ENCODE measurements at regions not wholly inside any gene's neighbourhood (a gene's known extent, or its start where the extent isn't known, plus 50 kb on each side); places are given as distances from the start of the nearest gene placed in this dataset.

DNA sequence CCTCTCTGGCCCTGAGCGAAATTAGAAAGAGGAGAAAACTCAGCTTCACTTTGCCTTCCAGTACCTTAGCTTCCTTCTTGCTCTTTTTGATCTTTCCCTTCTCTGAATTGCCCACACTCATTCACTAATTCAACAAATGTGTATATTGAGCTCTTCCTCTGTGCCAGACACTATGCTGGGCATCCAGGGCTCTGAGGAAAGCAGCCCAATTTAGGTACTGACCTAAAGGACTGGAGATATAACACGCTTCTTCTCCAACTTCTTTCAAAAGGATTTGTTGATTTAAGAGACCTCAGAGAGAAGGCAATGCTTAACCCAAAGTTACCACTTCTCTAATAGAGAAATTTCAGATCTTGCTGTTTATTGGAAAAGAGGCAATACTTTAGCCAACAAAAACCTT is 103.6 kb downstream of the TMPRSS5 start:
- H3K27me3 Mint-ChIP-seq (ENCODE audit: low read depth): peaks cover 46% of the 10 kb centered on the region

DNA sequence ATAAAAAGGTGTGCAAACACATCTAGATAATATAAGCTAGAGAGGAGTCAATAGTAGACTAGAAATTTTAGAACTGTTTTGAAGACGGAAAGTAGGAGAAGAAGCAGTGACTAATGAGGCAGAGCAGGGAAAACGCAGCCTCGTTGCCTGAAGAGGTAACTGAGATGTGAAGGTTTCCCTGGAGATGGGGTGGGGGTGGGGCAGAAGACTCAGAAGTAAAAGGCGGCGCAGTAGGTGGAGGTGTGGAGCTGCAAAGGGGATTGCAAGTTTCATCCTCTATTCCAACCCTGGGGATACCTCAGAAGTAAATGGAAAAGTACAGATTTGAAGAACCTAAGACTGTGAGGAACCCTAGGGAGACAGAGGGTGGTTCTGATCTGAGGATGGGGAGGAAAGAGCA is 109.5 kb downstream of the TMPRSS5 start:
- Mint-ChIP-seq H3K36me3 (ENCODE audit: low read depth) (no peaks in the 10 kb centered on the region), H3K9me3 (peaks cover 15% of the 10 kb centered on the region), H3K4me1 (ENCODE audit: low read depth) (peaks cover 9% of the 10 kb centered on the region), H3K4me3 (no peak overlapping the region), H3K27ac (no peak overlapping the region), H3K27me3 (ENCODE audit: low read depth) (peaks cover 41% of the 10 kb centered on the region)

More for the DNA sequence above, 103.6 kb downstream of the TMPRSS5 start:
- no peak overlapping the region for H3K27ac Mint-ChIP-seq
- no peak overlapping the region for H3K4me3 Mint-ChIP-seq
- no peaks in the 10 kb centered on the region for H3K4me1 Mint-ChIP-seq (ENCODE audit: low read depth)
- peaks cover 17% of the 10 kb centered on the region for H3K9me3 Mint-ChIP-seq
- H3K36me3 Mint-ChIP-seq (ENCODE audit: low read depth): no peaks in the 10 kb centered on the region

DNA sequence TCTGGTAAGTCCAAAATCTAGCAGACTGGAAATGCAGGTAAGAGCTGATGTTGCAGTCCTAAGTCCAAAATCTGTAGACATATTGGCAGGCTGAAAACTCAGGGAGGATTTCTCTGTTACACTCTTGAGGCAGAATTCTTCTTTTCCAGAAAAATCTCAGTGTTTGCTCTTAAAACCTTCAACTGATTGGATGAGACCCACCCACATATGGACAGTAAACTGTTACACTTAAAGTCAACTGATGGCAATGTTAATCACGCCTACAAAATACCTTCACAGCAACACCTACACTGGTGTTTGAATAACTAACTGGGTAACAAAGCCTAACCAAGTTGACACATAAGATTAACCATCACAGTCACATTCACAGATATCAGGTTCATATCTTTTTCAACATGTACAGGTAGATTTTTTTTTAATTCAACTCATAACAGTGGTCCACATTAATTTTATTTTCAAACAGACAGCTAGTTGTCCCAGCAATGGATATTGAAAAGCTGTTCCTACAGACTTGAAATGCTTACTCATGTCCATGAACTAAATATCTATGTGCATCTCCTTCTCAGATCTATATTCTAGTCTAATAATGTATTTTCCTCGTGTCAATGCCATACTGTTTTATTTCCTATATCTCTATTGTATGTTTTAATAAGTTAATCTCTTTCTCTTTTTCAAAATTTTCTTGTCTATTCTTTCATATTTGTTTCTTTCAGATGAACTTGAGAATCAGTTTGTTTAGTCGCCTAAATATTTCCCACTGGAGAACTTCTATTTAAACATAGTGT is 110.1 kb downstream of the TMPRSS5 start:
- H3K27ac Mint-ChIP-seq: no peak overlapping the region
- no peaks in the 10 kb centered on the region for H3K36me3 Mint-ChIP-seq (ENCODE audit: low read depth)
- H3K9me3 Mint-ChIP-seq: peaks cover 15% of the 10 kb centered on the region
- no peak overlapping the region for H3K4me3 Mint-ChIP-seq
- H3K4me1 Mint-ChIP-seq (ENCODE audit: low read depth): peaks cover 12% of the 10 kb centered on the region
- H3K27me3 Mint-ChIP-seq (ENCODE audit: low read depth): peaks cover 39% of the 10 kb centered on the region

DNA sequence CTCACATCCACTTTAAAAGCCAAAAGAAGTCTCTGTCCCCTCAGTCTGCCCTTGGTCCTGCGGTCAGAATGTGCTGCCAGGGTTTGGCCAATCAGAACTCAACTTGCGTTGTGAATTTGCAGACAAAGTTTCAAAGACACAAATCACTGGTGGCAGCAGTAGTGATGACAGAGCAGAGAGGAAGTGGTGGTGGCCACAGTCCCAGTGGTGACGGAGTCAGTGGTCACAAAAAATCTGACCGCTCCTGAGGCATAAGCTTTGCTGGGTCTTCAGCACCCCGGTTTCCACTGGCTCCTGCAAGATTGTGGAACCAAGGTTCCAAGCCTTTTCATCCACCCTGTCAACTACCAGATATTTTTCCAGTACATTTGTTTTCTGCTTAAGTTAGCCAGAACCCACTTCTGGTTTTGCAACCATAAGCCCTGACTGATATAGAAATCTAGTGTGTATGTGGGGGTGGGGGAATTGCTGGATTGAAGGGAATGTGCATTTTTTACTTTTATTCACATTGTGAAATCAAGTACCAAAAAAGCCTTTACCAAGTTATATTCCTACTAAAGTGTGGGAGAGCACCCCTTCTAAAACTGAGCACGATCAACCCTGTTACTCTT is 112.3 kb downstream of the TMPRSS5 start:
- H3K36me3 Mint-ChIP-seq (ENCODE audit: low read depth): no peaks in the 10 kb centered on the region
- peaks cover 15% of the 10 kb centered on the region for H3K9me3 Mint-ChIP-seq
- no peak overlapping the region for H3K4me3 Mint-ChIP-seq
- peak overlapping the region; percentile 39 for H3K27ac Mint-ChIP-seq
- H3K27me3 Mint-ChIP-seq (ENCODE audit: low read depth): peaks cover 25% of the 10 kb centered on the region
- H3K4me1 Mint-ChIP-seq (ENCODE audit: low read depth): peaks cover 27% of the 10 kb centered on the region

DNA sequence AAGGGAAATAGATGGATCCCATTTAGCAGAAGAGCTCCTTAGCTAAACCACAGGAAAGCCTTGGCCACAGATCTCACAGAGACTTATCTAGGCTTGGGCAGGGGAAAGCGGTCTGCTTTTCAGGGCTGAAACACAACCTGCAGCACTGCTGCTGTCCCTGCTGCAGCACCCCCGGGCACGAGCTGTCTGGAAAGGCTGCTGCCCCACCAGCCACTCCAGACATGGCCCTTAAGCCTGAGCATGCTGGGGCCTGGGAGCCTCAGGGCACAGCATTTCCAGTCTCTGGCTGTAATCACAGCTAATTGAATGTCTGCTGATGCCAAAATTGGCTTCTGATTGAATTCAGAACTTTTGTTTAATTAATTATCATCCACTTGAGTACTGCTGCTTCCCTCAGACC is 115.0 kb downstream of the TMPRSS5 start:
- Mint-ChIP-seq H3K36me3 (ENCODE audit: low read depth) (no peaks in the 10 kb centered on the region), H3K27me3 (ENCODE audit: low read depth) (peaks cover 9% of the 10 kb centered on the region), H3K4me1 (ENCODE audit: low read depth) (peaks cover 47% of the 10 kb centered on the region), H3K27ac (no peak overlapping the region), H3K4me3 (no peak overlapping the region), H3K9me3 (peaks cover 9% of the 10 kb centered on the region)

DNA sequence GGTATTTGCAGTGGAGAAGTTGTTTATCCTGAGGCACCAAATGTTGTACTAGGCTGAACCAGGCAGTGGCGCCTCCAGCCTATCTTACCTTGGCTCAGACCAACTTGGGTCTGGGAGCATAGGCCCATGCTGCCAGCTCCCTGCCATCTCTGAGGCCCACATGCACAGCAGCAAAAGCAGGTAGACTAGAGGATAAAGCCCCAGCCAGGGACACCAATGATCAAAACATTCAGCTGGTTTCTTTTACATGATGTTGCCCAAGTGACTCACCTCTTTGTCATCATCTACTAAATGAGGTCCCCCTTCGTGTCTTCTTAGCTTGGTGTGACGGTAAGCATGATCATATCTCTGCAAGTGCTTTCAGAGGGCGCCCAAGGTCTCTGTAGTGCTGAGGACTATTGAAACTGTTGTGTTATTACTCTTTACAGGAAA is 112.1 kb upstream of the DRD2 start:
- peak overlapping the region; percentile 23 for H3K4me3 Mint-ChIP-seq
- H3K27ac Mint-ChIP-seq: peak overlapping the region; percentile 89
- H3K4me1 Mint-ChIP-seq (ENCODE audit: low read depth): peaks cover 38% of the 10 kb centered on the region

DNA sequence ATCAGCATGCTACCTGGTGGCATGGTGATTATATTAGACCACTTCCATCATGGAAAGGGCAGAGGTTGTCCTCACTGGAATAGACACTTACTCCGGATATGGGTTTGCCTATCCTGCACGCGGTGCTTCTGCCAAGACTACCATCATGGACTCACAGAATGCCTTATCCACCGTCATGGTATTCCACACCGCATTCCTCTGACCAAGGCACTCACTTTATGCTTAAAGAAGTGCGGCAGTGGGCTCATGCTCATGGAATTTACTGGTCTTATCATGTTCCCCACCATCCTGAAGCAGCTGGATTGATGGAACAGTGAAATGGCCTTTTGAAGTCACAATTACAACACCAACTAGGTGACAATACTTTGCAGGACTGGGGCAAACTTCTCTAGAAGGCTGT is 109.2 kb upstream of the DRD2 start:
- H3K27ac Mint-ChIP-seq: no peak overlapping the region
- H3K27me3 Mint-ChIP-seq (ENCODE audit: low read depth): no peaks in the 10 kb centered on the region
- H3K9me3 Mint-ChIP-seq: no peaks in the 10 kb centered on the region
- no peak overlapping the region for H3K4me3 Mint-ChIP-seq
- H3K36me3 Mint-ChIP-seq (ENCODE audit: low read depth): no peaks in the 10 kb centered on the region
- H3K4me1 Mint-ChIP-seq (ENCODE audit: low read depth): peaks cover 25% of the 10 kb centered on the region

More for the DNA sequence above, 112.1 kb upstream of the DRD2 start:
- Mint-ChIP-seq H3K36me3 (ENCODE audit: low read depth) (no peaks in the 10 kb centered on the region), H3K27me3 (ENCODE audit: low read depth) (no peaks in the 10 kb centered on the region), H3K9me3 (no peaks in the 10 kb centered on the region)

DNA sequence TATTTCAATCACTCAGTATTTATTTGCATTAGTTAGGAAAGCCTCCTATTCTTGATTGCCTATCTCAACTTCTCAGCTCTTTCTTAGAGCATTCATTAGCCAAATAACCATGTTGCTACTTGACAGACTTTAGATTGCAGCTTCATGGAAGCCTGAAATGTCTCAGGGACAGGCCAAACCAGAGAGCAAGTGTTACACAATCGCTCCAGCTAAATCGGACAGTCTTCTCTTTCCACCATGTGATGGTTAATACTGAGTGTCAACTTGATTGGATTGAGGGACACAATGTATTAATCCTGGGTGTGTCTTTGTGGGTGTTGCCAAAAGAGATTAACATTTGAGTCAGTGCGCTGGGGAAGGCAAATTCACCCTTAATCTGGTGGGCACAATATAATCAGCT is 106.5 kb upstream of the DRD2 start:
- no peaks in the 10 kb centered on the region for H3K9me3 Mint-ChIP-seq
- H3K36me3 Mint-ChIP-seq (ENCODE audit: low read depth): no peaks in the 10 kb centered on the region
- H3K27ac Mint-ChIP-seq: no peak overlapping the region
- no peak overlapping the region for H3K4me3 Mint-ChIP-seq
- H3K4me1 Mint-ChIP-seq (ENCODE audit: low read depth): peaks cover 18% of the 10 kb centered on the region
- H3K27me3 Mint-ChIP-seq (ENCODE audit: low read depth): no peaks in the 10 kb centered on the region

DNA sequence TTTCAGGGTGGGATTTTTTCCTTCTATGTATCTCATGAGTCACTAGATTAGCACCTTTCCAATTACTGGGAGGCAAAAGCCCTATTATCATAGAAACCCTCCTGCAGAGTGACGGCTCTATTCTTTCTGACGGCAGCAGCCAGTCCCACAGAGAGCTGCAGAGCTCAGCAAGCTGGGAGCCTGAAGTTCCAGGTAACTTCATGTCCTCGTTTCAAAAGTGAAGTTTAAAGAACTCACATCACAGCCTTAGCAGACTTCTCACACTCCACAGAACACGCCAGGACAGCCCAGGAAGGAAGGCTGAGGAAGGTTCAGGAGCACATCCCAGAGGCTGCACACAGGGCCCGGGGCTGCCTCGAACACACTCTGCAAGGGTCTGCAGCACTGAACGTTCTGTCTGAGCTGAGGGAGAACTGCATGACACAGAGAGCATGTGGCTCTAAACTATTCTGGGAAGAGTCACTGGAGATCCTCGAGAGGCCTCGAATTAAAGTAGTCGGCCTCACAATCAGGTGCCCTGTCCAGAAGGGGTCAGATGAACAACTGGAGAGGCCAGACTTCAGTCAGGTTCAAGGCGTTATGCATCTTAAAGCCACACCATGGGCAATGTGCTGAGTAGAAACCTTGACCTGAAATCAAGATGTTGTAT is 104.2 kb upstream of the DRD2 start:
- Mint-ChIP-seq H3K9me3 (no peaks in the 10 kb centered on the region), H3K4me1 (ENCODE audit: low read depth) (peaks cover 14% of the 10 kb centered on the region), H3K27me3 (ENCODE audit: low read depth) (no peaks in the 10 kb centered on the region), H3K27ac (no peak overlapping the region), H3K4me3 (no peak overlapping the region), H3K36me3 (ENCODE audit: low read depth) (peaks cover 2% of the 10 kb centered on the region)

DNA sequence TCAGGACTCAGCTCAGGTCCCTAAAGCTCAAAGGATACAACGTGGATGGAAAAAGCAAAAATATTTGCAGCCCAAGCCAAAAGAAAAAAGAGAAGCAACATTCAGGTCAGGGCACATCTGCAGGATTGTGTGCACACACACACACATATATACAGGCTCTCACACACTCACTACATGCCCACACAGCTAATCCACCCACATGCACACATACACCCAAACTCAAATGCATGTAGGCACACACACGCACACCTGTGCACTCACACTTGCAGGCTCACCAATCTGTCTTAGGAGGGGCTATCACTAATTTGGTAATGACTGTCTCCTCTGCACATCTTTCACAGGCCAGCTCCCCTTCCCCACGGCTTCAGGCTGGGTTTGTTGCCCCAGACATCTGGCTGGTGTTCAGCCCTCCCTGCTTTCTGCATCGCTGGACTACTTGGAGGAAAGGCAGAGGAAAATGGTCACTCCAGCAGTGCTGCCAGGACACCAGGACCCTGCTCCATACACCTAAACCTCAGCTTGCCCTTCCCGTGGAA is 103.6 kb upstream of the DRD2 start:
- Mint-ChIP-seq H3K27ac (no peak overlapping the region), H3K9me3 (no peaks in the 10 kb centered on the region), H3K4me3 (no peak overlapping the region), H3K36me3 (ENCODE audit: low read depth) (peaks cover 2% of the 10 kb centered on the region), H3K4me1 (ENCODE audit: low read depth) (peaks cover 14% of the 10 kb centered on the region), H3K27me3 (ENCODE audit: low read depth) (no peaks in the 10 kb centered on the region)

DNA sequence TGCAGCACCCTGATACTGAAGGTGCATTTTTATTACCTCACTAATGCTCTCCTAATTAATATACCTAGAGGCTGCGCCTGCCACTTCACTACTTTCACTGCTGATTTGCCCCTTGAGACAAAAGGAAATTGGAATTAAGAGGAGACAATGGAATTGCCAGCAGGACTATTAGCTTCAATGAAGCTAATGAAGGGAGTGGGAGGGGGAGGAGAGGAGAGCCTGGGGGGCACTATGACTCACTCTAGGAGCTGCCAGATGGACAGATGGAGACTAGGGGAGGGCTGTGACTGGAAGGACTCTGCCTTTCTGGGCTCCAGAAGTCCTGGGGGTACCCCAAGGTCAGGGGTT is 102.8 kb upstream of the DRD2 start:
- Mint-ChIP-seq H3K4me3 (no peak overlapping the region), H3K27me3 (ENCODE audit: low read depth) (no peaks in the 10 kb centered on the region), H3K36me3 (ENCODE audit: low read depth) (peaks cover 2% of the 10 kb centered on the region), H3K4me1 (ENCODE audit: low read depth) (peaks cover 14% of the 10 kb centered on the region), H3K9me3 (no peaks in the 10 kb centered on the region), H3K27ac (no peak overlapping the region)

DNA sequence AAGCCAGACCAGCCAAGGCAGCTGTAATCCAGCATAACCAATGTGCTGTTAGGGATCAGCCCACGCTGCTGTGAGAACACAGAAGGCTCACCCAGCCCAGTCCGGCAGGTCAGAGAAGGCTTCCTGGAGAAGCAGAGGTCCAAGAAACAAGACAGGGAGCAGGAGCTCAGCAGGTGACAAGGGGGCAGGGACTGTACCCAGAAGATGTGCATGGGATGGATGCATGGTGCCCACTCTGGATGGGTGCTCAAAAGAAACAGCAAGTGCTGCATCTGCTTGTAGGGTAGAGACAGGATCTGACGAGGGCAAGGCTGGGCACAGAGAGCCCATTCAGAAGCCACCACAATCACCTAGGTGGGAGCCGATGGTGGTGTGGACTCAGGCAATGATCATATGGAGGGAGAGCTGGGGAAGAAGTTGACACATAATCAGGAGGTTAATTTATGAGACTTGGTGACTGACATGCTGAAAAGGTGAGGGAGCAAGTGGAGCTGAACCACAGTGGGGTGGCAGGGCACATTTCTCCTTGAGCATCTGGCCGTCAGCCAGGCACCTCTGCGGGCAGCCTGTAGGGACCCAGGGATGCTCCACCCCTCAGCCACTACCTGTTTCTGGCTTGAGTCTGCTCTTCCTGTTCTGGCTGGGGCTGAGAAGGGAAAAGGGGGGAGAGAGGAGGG is 102.3 kb upstream of the DRD2 start:
- Mint-ChIP-seq H3K4me1 (ENCODE audit: low read depth) (peaks cover 14% of the 10 kb centered on the region), H3K36me3 (ENCODE audit: low read depth) (peaks cover 2% of the 10 kb centered on the region)

DNA sequence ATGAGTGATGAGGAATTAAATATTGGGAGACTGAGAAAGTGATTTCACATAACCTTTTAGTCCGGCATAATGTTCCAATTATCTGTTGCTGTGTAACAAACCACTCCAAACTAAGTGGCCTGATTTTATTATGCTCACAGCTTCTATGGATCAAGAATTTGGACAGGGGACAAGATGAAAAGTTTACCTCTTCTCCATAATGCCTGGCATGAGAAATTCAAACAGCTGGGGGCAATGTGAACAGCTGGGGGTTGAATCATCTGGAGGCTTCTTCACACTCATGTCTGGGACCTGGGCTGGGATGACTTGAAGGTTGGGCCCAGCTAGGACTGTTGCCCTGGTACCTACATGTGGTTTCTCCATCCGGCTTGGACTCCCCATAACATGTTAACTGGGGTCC is 99.4 kb upstream of the DRD2 start:
- peaks cover 2% of the 10 kb centered on the region for H3K36me3 Mint-ChIP-seq (ENCODE audit: low read depth)
- H3K4me1 Mint-ChIP-seq (ENCODE audit: low read depth): peaks cover 19% of the 10 kb centered on the region

More for the DNA sequence above, 102.3 kb upstream of the DRD2 start:
- peak overlapping the region; percentile 14 for H3K4me3 Mint-ChIP-seq
- no peak overlapping the region for H3K27ac Mint-ChIP-seq
- H3K9me3 Mint-ChIP-seq: no peaks in the 10 kb centered on the region
- peaks cover under 1% of the 10 kb centered on the region for H3K27me3 Mint-ChIP-seq (ENCODE audit: low read depth)

DNA sequence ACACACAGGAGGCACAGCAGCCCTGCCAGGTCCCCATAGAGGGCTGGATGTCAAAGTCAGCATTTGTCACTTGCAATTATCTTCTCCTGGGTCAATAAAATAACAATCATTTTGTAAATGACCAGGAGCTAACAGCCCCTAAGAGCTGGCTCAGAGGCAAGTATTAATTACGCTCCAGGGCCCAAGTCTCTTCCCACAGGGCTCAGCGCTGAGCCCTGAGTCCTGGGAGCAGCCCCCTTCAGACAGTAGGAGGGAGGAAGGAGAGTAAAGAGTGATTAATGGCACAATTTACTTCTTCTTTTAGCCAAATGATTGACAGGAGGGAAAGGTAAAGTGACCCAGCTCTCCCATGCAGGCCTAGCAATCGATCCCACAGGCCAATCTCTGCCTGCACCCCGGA is 99.0 kb upstream of the DRD2 start:
- Mint-ChIP-seq H3K4me1 (ENCODE audit: low read depth) (peaks cover 18% of the 10 kb centered on the region), H3K4me3 (no peak overlapping the region), H3K9me3 (no peaks in the 10 kb centered on the region), H3K36me3 (ENCODE audit: low read depth) (peaks cover 2% of the 10 kb centered on the region), H3K27ac (no peak overlapping the region), H3K27me3 (ENCODE audit: low read depth) (peaks cover 12% of the 10 kb centered on the region)

More for the DNA sequence above, 99.4 kb upstream of the DRD2 start:
- Mint-ChIP-seq H3K27ac (no peak overlapping the region), H3K27me3 (ENCODE audit: low read depth) (peaks cover 12% of the 10 kb centered on the region), H3K4me3 (no peak overlapping the region), H3K9me3 (no peaks in the 10 kb centered on the region)
